ENCODE measurements at regions not wholly inside any gene's neighbourhood (a gene's known extent, or its start where the extent isn't known, plus 50 kb on each side); places are given as distances from the start of the nearest gene placed in this dataset.
A peak's percentile ranks its signal among the peaks of the same experiment; 100 is the strongest.

DNA sequence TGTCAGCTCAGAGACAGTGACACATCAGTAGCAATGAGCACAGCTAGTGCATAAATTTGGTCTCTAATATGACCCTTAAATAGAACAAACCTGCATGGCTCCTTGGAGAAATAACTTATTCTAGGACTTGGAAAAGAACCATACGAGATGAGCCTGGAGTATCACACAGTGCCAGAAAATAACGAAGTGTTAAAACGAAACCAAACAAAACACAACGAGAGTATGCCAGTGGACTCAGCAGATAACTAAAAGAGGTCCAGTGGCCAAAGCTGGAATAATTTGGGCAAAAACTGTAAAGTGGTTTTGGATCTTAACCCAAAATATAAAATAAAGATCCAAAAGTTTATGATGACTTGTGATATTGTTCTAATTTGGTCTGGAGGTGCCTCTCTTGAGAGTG, 1599.0 kb upstream of the LRRTM1 start:
- POLR2A ChIA-PET, result no interaction called here
- H3K9me3 ChIP-seq (ENCODE audit: control insufficient read depth, insufficient read depth, low read depth, low read length), result no peaks in the 10 kb centered on the region
- no peaks in the 10 kb centered on the region for H3K4me1 ChIP-seq (ENCODE audit: control insufficient read depth, insufficient read depth, low read length)
- CTCF ChIA-PET, result no interaction called here
- in situ Hi-C loops (cut with HindIII; ENCODE audit: low pct_unique_long_range_greater_than_20kb, low sequenced_read_pairs) (no loop called here), intact Hi-C loops (cut with micrococcal nuclease; ENCODE audit: unreplicated experiment) (no loop called here)
- no peak overlapping the region; a peak in 1 of 4 replicates for H3K4me3 ChIP-seq (ENCODE audit: low read depth in 2 of 2, low read length in 2 of 2)
- H3K27me3 ChIP-seq (ENCODE audit: control insufficient read depth, insufficient read depth, low read length), result no peaks in the 10 kb centered on the region
- H3K36me3 ChIP-seq (ENCODE audit: control insufficient read depth, insufficient read depth, low read length), result no peaks in the 10 kb centered on the region
- H3K27ac ChIP-seq (ENCODE audit: low read length), result no peak overlapping the region
- no TSS peak for BruUV-seq (replicated peaks)
- DNase-seq (ENCODE audit: low read depth, low spot score) (no peak), ATAC-seq (no peak)
- TF ChIP-seq TCF7L2 (IDR thresholded peaks at IDR 0.05; ENCODE audit: low read depth, low read length), result no peak
- TF ChIP-seq, protein P1, sequence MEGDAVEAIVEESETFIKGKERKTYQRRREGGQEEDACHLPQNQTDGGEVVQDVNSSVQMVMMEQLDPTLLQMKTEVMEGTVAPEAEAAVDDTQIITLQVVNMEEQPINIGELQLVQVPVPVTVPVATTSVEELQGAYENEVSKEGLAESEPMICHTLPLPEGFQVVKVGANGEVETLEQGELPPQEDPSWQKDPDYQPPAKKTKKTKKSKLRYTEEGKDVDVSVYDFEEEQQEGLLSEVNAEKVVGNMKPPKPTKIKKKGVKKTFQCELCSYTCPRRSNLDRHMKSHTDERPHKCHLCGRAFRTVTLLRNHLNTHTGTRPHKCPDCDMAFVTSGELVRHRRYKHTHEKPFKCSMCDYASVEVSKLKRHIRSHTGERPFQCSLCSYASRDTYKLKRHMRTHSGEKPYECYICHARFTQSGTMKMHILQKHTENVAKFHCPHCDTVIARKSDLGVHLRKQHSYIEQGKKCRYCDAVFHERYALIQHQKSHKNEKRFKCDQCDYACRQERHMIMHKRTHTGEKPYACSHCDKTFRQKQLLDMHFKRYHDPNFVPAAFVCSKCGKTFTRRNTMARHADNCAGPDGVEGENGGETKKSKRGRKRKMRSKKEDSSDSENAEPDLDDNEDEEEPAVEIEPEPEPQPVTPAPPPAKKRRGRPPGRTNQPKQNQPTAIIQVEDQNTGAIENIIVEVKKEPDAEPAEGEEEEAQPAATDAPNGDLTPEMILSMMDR (IDR thresholded peaks at IDR 0.05), result no peak

DNA sequence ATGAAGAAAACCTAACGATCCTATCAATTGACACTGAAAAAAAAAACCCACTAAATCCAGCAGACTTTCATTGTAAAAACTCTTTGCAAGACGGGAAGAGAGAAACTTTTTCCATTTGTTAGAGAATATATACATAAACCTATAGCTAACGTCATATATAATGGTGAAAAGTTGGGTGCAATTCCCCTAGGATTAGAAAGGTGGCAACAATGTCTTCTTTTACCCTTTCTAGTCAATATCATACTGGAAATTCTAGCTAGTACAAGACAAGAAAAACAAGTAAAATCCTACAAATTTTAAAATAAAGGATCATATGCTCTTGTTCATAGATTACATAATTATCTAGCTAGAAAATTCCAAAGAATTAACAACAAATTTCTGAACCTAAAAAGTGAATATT, 1596.5 kb upstream of the LRRTM1 start:
- in situ Hi-C loops (cut with HindIII; ENCODE audit: low pct_unique_long_range_greater_than_20kb, low sequenced_read_pairs), result no loop called here
- ATAC-seq, result no peak

DNA sequence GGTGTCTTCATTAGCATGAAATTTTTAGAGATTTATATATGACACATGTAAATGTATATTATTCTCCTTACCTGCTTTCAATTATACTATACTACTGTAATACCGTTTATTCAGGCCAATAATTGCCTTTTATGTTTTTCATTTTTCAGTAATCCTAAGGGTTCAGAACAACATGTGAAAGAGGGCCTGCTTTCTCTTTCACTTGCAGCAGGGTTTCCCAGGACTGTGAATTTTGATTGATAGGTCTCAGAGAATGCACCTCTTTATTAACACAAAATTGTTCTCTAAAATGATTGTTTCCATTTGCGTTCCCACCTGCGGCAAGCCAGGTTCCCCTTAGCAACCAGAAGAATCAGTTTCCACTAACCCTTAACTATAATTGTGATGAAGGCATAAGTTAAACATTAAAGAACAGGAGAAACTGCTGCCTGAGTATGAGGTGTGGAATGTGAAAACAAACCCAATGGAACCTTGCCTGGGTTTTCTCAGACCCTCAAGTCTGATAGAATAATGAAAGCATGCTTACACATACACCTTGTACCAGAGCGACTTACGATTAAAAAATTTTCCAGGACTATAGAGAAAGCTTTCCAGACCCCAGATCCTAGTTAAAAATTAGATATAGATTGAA, 1591.2 kb upstream of the LRRTM1 start:
- no peak overlapping the region for H3K4me3 ChIP-seq (ENCODE audit: low read depth in 2 of 2, low read length in 2 of 2)
- ATAC-seq, result no peak
- no TSS peak for BruUV-seq (replicated peaks)

More for the DNA sequence above, 1596.5 kb upstream of the LRRTM1 start:
- Histone ChIP-seq H3K9me3 (ENCODE audit: control insufficient read depth, insufficient read depth, low read depth, low read length) (no peaks in the 10 kb centered on the region), H3K4me3 (ENCODE audit: low read depth in 2 of 2, low read length in 2 of 2) (no peak overlapping the region), H3K27ac (ENCODE audit: low read length) (no peak overlapping the region), H3K4me1 (ENCODE audit: control insufficient read depth, insufficient read depth, low read length) (no peaks in the 10 kb centered on the region), H3K36me3 (ENCODE audit: control insufficient read depth, insufficient read depth, low read length) (no peaks in the 10 kb centered on the region), H3K27me3 (ENCODE audit: control insufficient read depth, insufficient read depth, low read length) (no peaks in the 10 kb centered on the region)
- no peak for DNase-seq (ENCODE audit: low read depth, low spot score)
- POLR2A ChIA-PET, result no interaction called here
- intact Hi-C loops (cut with micrococcal nuclease; ENCODE audit: unreplicated experiment), result no loop called here
- BruUV-seq (replicated peaks), result no TSS peak
- TF ChIP-seq, protein P1 (IDR thresholded peaks at IDR 0.05), result peak; percentile 38; the same call in 1 of the 2 replicates
- no peak for TF ChIP-seq TCF7L2 (IDR thresholded peaks at IDR 0.05; ENCODE audit: low read depth, low read length)
- CTCF ChIA-PET, result interaction anchor here (0.7 kb wide), 1 partner anchor 429 kb away, joined by 5 read pairs; no protein-coding TSS in a partner anchor

More for the DNA sequence above, 1591.2 kb upstream of the LRRTM1 start:
- no peak for DNase-seq (ENCODE audit: low read depth, low spot score)
- intact Hi-C loops (cut with micrococcal nuclease; ENCODE audit: unreplicated experiment), result no loop called here
- Histone ChIP-seq H3K4me1 (ENCODE audit: control insufficient read depth, insufficient read depth, low read length) (no peaks in the 10 kb centered on the region), H3K9me3 (ENCODE audit: control insufficient read depth, insufficient read depth, low read depth, low read length) (no peaks in the 10 kb centered on the region), H3K36me3 (ENCODE audit: control insufficient read depth, insufficient read depth, low read length) (no peaks in the 10 kb centered on the region), H3K27me3 (ENCODE audit: control insufficient read depth, insufficient read depth, low read length) (no peaks in the 10 kb centered on the region), H3K27ac (ENCODE audit: low read length) (no peak overlapping the region)
- in situ Hi-C loops (cut with HindIII; ENCODE audit: low pct_unique_long_range_greater_than_20kb, low sequenced_read_pairs), result no loop called here
- ChIA-PET CTCF (no interaction called here), POLR2A (no interaction called here)
- no peak for TF ChIP-seq POLR2AphosphoS5 (IDR thresholded peaks at IDR 0.05; ENCODE audit: low read depth, low read length)
- no peak for TF ChIP-seq SIN3A (IDR thresholded peaks at IDR 0.05; ENCODE audit: borderline replicate concordance, insufficient read depth, low read depth, low read length)
- TF ChIP-seq, protein P2, sequence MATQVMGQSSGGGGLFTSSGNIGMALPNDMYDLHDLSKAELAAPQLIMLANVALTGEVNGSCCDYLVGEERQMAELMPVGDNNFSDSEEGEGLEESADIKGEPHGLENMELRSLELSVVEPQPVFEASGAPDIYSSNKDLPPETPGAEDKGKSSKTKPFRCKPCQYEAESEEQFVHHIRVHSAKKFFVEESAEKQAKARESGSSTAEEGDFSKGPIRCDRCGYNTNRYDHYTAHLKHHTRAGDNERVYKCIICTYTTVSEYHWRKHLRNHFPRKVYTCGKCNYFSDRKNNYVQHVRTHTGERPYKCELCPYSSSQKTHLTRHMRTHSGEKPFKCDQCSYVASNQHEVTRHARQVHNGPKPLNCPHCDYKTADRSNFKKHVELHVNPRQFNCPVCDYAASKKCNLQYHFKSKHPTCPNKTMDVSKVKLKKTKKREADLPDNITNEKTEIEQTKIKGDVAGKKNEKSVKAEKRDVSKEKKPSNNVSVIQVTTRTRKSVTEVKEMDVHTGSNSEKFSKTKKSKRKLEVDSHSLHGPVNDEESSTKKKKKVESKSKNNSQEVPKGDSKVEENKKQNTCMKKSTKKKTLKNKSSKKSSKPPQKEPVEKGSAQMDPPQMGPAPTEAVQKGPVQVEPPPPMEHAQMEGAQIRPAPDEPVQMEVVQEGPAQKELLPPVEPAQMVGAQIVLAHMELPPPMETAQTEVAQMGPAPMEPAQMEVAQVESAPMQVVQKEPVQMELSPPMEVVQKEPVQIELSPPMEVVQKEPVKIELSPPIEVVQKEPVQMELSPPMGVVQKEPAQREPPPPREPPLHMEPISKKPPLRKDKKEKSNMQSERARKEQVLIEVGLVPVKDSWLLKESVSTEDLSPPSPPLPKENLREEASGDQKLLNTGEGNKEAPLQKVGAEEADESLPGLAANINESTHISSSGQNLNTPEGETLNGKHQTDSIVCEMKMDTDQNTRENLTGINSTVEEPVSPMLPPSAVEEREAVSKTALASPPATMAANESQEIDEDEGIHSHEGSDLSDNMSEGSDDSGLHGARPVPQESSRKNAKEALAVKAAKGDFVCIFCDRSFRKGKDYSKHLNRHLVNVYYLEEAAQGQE (IDR thresholded peaks at IDR 0.05; ENCODE audit: insufficient read depth in 1 of 2, low read depth in 2 of 2, low read length in 1 of 2), result no peak
- TF ChIP-seq, protein P1 (IDR thresholded peaks at IDR 0.05), result no peak
- no peak for TF ChIP-seq TCF7L2 (IDR thresholded peaks at IDR 0.05; ENCODE audit: low read depth, low read length)

Data from Panc1 (cell line).